Upper lobe of left lung (tissue), 6 donors: ENCODE measurements at regions not wholly inside any gene's neighbourhood (a gene's known extent, or its start where the extent isn't known, plus 50 kb on each side); places are given as distances from the start of the nearest gene placed in this dataset.

Source experiments
- ATAC-seq, 2 donors: fragments of 200-7000 bp; cut with Tn5 transposase; one replicate each; pipeline ENCODE4 v1.9.1; 2022; ENCODE audit warnings: mild to moderate bottlenecking in 2 of 2, moderate library complexity in 2 of 2; ENCODE audit not compliant: low FRiP score in 2 of 2
- DNase-seq, 2 donors: peaks; one replicate each; pipeline ENCODE4 v3.0.0-alpha.2; 2019 to 2020
- H3K27ac ChIP-seq, 4 donors: fragments of 200-600 bp; sonication (generic); one replicate each; pipeline ENCODE4 v1.5.1; 2016 to 2019
- H3K27me3 ChIP-seq, 4 donors: fragments of 200-600 bp; sonication (generic); one replicate each; pipeline ENCODE4 v1.5.1; 2017 to 2019
- H3K36me3 ChIP-seq, 4 donors: fragments of 200-600 bp; sonication (generic); one replicate each; pipeline ENCODE4 v1.5.1; 2016 to 2019
- H3K4me1 ChIP-seq, 4 donors: fragments of 200-600 bp; sonication (generic); one replicate each; pipeline ENCODE4 v1.5.1; 2018 to 2019
- H3K4me3 ChIP-seq, 4 donors: fragments of 200-600 bp; sonication (generic); one replicate each; pipeline ENCODE4 v1.5.1; 2017 to 2019; ENCODE audit warnings: mild to moderate bottlenecking in 2 of 4, moderate library complexity in 1 of 4
- H3K9me3 ChIP-seq, 4 donors: fragments of 200-600 bp; sonication (generic); one replicate each; pipeline ENCODE4 v1.5.1; 2018 to 2019
- CTCF ChIP-seq, 6 experiments: fragments of 450-650 bp in 4 of 6; fragments of 200-600 bp in 2 of 6; sonication (generic) in 2 of 6; IDR thresholded peaks; one replicate each; pipeline ENCODE4 v1.5.1; 2016 to 2019; ENCODE audit warnings: antibody characterized with exemption in 6 of 6
- EP300 ChIP-seq, 4 donors: sonication (generic); formaldehyde crosslinking; IDR thresholded peaks; one replicate each; pipeline ENCODE4 v1.5.1; 2017; ENCODE audit warnings: antibody characterized with exemption in 4 of 4, control low read depth in 2 of 4
- POLR2A ChIP-seq, 4 donors: fragments of 450-650 bp; IDR thresholded peaks; one replicate each; pipeline ENCODE4 v1.5.1; 2016 to 2017; ENCODE audit warnings: antibody characterized with exemption in 4 of 4, mild to moderate bottlenecking in 2 of 4
- POLR2AphosphoS5 ChIP-seq, 2 donors: sonication (generic); formaldehyde crosslinking; IDR thresholded peaks; one replicate each; pipeline ENCODE4 v1.5.1; 2017; ENCODE audit warnings: antibody characterized with exemption in 2 of 2
- WGBS, 2 donors: methylation state at CpG; one replicate each; pipeline ENCODE4 v1.1.5; 2017 to 2018; 5-methylcytosine and 5-hydroxymethylcytosine counted together
- donor health status: DM: no; HTN: no; CAD: no; lungs with moderate emphysema.
- donor health status: DM: no; HTN: yes; CAD: no; lungs with severe emphysema.

- Histone ChIP-seq H3K4me3 (no peak overlapping the region), H3K4me1 (no peaks in the 10 kb centered on the region), H3K27me3 (no peaks in the 10 kb centered on the region), H3K9me3 (no peaks in the 10 kb centered on the region), H3K36me3 (no peaks in the 10 kb centered on the region), H3K27ac (no peak overlapping the region)
- TF ChIP-seq CTCF (IDR thresholded peaks at IDR 0.05) (no peak), EP300 (IDR thresholded peaks at IDR 0.05) (no peak), POLR2AphosphoS5 (IDR thresholded peaks at IDR 0.05) (no peak), POLR2A (IDR thresholded peaks at IDR 0.05) (no peak)
- DNase-seq = no peak
- WGBS, 2 donors = 84 to 90% methylated on average over 5 of the region's 5 CpGs
- ATAC-seq = no peak
Measured at GRCh38 chr20:5492937-5493336, 117.9 kb downstream of the GPCPD1 start.

GRCh38 chr20:5491455-5491854 lies 119.4 kb downstream of the GPCPD1 start:
- Histone ChIP-seq H3K27me3 (no peaks in the 10 kb centered on the region), H3K4me3 (no peak overlapping the region), H3K36me3 (no peaks in the 10 kb centered on the region), H3K4me1 (no peaks in the 10 kb centered on the region), H3K27ac (no peak overlapping the region), H3K9me3 (no peaks in the 10 kb centered on the region)
- 63 to 72% methylated on average over 3 of the region's 3 CpGs for WGBS, 2 donors
- ATAC-seq (no peak), DNase-seq (no peak)
- no peak for TF ChIP-seq POLR2AphosphoS5 (IDR thresholded peaks at IDR 0.05)
- TF ChIP-seq POLR2A (IDR thresholded peaks at IDR 0.05) = no peak
- no peak for TF ChIP-seq CTCF (IDR thresholded peaks at IDR 0.05)
- no peak for TF ChIP-seq EP300 (IDR thresholded peaks at IDR 0.05)

- no peak overlapping the region for H3K27ac ChIP-seq
- H3K9me3 ChIP-seq = no peaks in the 10 kb centered on the region
- DNase-seq (no peak), ATAC-seq (no peak)
- WGBS, 2 donors = 52 to 53% methylated on average over 1 of the region's 1 CpG
- TF ChIP-seq CTCF (IDR thresholded peaks at IDR 0.05) (no peak), EP300 (IDR thresholded peaks at IDR 0.05) (no peak), POLR2AphosphoS5 (IDR thresholded peaks at IDR 0.05) (no peak), POLR2A (IDR thresholded peaks at IDR 0.05) (no peak)
- H3K4me3 ChIP-seq = no peak overlapping the region
- no peaks in the 10 kb centered on the region for H3K4me1 ChIP-seq
- no peaks in the 10 kb centered on the region for H3K27me3 ChIP-seq
- H3K36me3 ChIP-seq = no peaks in the 10 kb centered on the region
Measured at GRCh38 chr20:5489601-5490000, 121.2 kb downstream of the GPCPD1 start.

GRCh38 chr20:5488823-5489222 lies 122.0 kb downstream of the GPCPD1 start:
- Histone ChIP-seq H3K27ac (no peak overlapping the region), H3K9me3 (no peaks in the 10 kb centered on the region), H3K4me1 (no peaks in the 10 kb centered on the region), H3K27me3 (no peaks in the 10 kb centered on the region), H3K4me3 (no peak overlapping the region), H3K36me3 (no peaks in the 10 kb centered on the region)
- ATAC-seq (no peak), DNase-seq (no peak)
- no peak for TF ChIP-seq POLR2A (IDR thresholded peaks at IDR 0.05)
- no peak for TF ChIP-seq EP300 (IDR thresholded peaks at IDR 0.05)
- no peak for TF ChIP-seq CTCF (IDR thresholded peaks at IDR 0.05)
- TF ChIP-seq POLR2AphosphoS5 (IDR thresholded peaks at IDR 0.05) = no peak
- WGBS, 2 donors = 46 to 58% methylated on average over 1 to 2 of the region's 2 CpGs

GRCh38 chr20:5486377-5487054 lies 124.3 kb downstream of the GPCPD1 start:
- H3K4me3 ChIP-seq = no peak overlapping the region
- no peaks in the 10 kb centered on the region for H3K9me3 ChIP-seq
- no peak for TF ChIP-seq CTCF (IDR thresholded peaks at IDR 0.05)
- no peak for TF ChIP-seq POLR2AphosphoS5 (IDR thresholded peaks at IDR 0.05)
- no peak for TF ChIP-seq EP300 (IDR thresholded peaks at IDR 0.05)
- no peak for TF ChIP-seq POLR2A (IDR thresholded peaks at IDR 0.05)
- H3K27ac ChIP-seq = no peak overlapping the region
- H3K36me3 ChIP-seq = no peaks in the 10 kb centered on the region
- no peaks in the 10 kb centered on the region for H3K27me3 ChIP-seq
- ATAC-seq = no peak
- H3K4me1 ChIP-seq = no peaks in the 10 kb centered on the region
- no peak for DNase-seq
- 76 to 80% methylated on average over 4 to 5 of the region's 5 CpGs for WGBS, 2 donors
